Breast epithelium (tissue), 3 donors: ENCODE measurements at regions not wholly inside any gene's neighbourhood (a gene's known extent, or its start where the extent isn't known, plus 50 kb on each side); places are given as distances from the start of the nearest gene placed in this dataset.

ENCODE experiments used
- CTCF ChIP-seq, 3 donors: fragments of 450-650 bp; IDR thresholded peaks; one replicate each; pipeline ENCODE4 v1.5.1; 2016 to 2017; ENCODE audit warnings: antibody characterized with exemption in 3 of 3, mild to moderate bottlenecking in 3 of 3, moderate library complexity in 3 of 3
- POLR2A ChIP-seq: fragments of 450-650 bp; IDR thresholded peaks from one replicate; pipeline ENCODE4 v1.6.1; 2016; ENCODE audit warnings: antibody characterized with exemption, mild to moderate bottlenecking, moderate library complexity
- POLR2AphosphoS5 ChIP-seq, 3 donors: sonication (generic); formaldehyde crosslinking; IDR thresholded peaks; one replicate each; pipeline ENCODE4 v1.6.1; 2017; ENCODE audit warnings: antibody characterized with exemption in 3 of 3

DNA sequence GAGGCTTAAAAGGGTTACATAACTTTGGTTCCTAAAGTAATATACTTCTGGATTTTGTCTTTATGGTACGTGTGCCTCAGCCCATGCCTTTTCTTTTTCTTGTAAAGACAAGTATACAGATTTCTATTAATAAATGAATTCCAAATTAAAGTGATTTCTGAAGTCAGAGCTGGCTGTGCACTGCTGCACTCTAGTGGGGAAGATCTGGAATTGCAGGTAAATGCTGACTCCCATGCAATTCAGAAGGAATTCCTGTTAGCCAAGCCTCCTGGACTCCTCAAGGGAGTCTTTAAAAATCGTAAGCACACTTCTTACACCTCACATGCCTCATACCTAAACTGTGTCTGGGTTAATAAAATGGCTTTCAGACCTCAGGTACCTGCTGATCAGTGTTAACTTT is 118.4 kb upstream of the SLC7A1 start:
- TF ChIP-seq CTCF (IDR thresholded peaks at IDR 0.05) = no peak
- no peak for TF ChIP-seq POLR2A
- TF ChIP-seq POLR2AphosphoS5 (IDR thresholded peaks at IDR 0.05) = no peak
